ENCODE measurements at regions not wholly inside any gene's neighbourhood (a gene's known extent, or its start where the extent isn't known, plus 50 kb on each side); places are given as distances from the start of the nearest gene placed in this dataset.
"Not testable (repeated sequence)": the region's sequence is repeated elsewhere in the genome, so short reads cannot be mapped to it uniquely, and the experiment has no call there.

DNA sequence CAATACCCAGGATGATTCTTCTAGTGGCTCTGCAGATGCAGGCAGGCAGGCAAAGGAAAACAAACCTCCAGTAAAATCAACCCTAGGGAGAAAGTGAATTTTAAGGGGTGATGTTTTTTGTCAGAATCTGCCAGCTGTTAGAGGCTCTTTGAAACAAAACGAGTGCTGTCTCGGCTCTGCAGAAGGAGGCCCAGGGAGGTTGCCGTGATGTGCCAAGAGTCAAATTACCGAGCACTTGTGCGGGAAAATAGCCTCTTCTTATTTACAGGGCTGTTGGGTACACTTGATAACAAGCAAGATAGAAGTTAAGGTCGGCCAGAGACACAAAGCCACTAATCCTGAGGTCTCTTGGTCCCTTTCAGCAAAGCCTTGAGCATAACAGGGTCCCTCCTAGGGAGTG, 68.9 kb upstream of the EEF2KMT start:
- in situ Hi-C loops (cut with HindIII; ENCODE audit: low sequenced_read_pairs): no loop called here
- no peak for DNase-seq (ENCODE audit: low spot score)

DNA sequence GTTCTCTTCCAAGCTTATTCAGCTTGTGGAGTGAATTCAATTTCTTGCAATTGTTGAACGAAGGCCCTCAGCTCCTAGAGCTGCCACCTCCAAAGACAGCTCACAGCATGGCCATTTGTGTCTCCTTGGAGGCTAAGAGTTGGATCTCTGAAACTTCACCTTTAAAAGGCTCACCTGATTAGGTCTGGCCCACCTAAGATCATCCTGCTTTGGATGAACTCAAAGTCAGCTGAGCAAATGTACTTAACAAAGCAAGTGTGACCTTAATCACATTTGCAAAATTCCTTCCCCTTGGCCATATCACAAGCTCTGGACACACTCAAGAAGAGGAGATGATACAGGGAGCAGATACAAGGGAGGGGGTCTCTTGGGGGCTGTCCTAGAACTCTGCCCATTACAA, 67.8 kb upstream of the EEF2KMT start:
- in situ Hi-C loops (cut with HindIII; ENCODE audit: low sequenced_read_pairs); DNase-seq (ENCODE audit: low spot score): not testable (repeated sequence)

DNA sequence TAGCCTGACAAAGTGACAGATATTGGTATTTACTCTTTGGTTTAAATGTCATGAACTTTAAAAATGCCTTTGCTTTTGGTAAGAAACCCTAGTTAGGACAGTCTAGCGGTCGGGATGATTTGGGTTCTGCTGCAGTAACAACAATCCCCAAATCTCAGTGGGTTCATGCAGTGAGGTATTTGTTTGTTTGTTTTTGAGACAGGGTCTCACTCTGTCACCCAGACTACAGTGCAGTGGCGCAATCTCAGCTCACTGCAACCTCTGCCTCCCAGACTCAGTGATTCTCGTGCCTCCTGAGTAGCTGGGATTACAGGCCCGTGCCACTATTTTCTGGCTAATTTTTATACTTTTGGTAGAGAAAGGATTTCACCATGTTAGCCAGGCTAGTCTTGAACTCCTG, 65.2 kb upstream of the EEF2KMT start:
- DNase-seq (ENCODE audit: low spot score): not testable (repeated sequence)

DNA sequence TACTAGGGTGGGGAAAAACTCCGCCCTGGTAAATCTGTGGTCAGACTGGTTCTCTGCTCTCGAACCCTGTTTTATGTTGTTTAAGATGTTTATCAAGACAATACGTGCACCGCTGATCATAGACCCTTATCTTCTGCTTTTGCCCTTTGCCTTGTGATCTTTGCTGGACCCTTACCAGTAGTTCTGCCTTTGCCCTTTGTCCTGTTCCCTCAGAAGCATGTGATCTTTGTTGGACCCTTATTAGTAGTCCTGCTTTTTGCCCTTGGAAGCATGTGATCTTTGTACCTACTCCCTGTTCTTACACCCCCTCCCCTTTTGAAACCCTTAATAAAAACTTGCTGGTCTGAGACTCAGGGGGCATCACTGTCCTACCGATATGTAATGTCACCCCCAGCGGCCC, 64.3 kb upstream of the EEF2KMT start:
- in situ Hi-C loops (cut with HindIII; ENCODE audit: low sequenced_read_pairs); DNase-seq (ENCODE audit: low spot score): not testable (repeated sequence)

More for the DNA sequence above, 65.2 kb upstream of the EEF2KMT start:
- in situ Hi-C loops (cut with HindIII; ENCODE audit: low sequenced_read_pairs): not testable (repeated sequence)

DNA sequence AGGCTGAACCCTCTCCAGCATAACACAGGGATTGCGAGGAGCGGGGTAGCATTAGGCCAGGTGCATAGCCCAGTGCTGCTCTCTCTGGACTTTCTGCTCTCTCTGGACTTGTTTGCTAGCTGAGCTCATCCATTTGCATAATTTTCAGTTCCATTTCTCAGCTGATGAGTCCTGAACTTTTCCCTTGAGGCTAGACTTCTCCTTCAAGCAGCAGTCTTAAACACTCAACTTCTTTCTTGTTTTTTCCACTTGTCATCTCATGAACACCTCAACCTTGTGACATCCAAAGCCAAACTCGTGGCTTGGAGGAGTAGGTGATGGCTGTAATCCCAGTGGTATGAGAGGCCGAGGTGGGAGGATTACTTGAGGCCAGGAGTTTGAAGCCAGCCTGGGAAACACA, 62.4 kb upstream of the EEF2KMT start:
- DNase-seq (ENCODE audit: low spot score); in situ Hi-C loops (cut with HindIII; ENCODE audit: low sequenced_read_pairs): not testable (repeated sequence)

DNA sequence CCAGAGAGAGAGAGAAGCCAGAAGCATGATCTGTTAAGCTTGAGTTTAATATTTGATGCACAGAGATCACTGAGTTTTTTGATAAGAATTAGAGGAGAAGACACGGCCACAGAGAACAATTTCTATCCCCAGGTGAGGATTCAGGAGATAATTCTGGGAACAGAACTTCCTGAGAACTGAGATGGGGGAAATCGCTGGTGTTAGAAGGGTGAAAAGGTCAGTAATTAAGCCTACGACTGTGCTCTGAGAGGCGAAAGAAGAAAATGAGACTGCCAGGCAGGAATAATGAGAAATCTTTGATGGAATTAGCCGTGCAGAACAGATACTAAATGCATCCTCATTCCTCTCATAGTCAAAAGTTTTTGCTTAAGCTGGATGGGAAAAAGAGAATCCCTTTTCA, 61.9 kb upstream of the EEF2KMT start:
- DNase-seq (ENCODE audit: low spot score); in situ Hi-C loops (cut with HindIII; ENCODE audit: low sequenced_read_pairs): not testable (repeated sequence)

DNA sequence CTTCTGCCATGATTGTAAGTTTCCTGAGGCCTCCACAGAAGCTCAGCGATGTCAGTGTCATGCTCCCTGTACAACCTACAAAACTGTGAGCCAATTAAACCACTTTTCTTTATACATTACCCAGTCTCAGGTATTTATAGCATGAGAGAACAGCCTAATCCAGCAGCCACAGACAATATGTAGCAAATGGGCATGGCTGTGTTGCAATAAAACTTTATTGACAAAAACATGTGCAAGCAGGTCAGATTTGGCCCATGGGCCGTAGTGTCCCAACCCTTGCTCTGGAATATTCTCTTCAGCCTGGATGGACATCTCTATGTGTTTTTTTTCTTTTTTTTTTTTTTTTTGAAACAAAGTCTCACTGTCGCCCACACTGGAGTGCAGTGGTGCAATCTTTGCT, 60.9 kb upstream of the EEF2KMT start:
- in situ Hi-C loops (cut with HindIII; ENCODE audit: low sequenced_read_pairs): no loop called here
- DNase-seq (ENCODE audit: low spot score): no peak

DNA sequence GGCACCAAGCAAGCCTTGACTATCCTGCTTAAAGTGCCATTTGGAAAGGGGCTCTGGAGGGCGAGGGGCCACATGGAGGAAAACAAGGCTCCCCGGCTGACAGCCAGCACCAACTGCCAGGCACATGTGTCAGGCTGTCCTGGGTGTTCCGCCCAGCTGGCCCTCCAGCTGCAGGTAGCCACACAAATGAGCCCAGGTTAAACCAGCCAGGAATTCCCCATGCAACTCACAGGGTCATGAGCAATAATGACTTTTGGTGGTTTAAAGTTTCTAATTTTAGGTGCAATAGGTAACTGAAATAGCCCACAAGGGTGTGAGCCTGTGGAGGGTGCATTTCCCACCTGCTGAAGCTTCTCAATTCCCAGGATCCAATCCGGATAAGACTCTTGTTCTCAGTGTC, 58.9 kb upstream of the EEF2KMT start:
- in situ Hi-C loops (cut with HindIII; ENCODE audit: low sequenced_read_pairs); DNase-seq (ENCODE audit: low spot score): not testable (repeated sequence)

DNA sequence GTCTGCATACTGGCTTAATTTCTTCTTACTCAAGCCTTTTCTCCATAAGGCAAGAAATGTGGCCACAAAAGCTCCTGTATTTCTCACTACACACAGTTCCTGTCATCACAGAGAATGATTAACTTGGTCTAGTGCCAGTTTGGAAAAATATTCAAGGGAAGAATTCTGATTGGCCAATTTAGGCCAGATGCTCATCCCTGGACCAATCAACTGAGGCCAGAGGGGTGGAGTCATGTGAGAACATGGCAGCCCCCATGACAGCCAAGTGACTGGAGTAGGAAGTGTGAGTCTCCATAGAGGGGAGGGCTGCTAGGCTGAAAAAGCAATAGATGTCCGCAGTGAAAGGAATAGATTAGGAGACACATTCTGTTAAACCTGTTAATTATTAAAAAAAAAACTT, 56.4 kb upstream of the EEF2KMT start:
- in situ Hi-C loops (cut with HindIII; ENCODE audit: low sequenced_read_pairs); DNase-seq (ENCODE audit: low spot score): not testable (repeated sequence)

DNA sequence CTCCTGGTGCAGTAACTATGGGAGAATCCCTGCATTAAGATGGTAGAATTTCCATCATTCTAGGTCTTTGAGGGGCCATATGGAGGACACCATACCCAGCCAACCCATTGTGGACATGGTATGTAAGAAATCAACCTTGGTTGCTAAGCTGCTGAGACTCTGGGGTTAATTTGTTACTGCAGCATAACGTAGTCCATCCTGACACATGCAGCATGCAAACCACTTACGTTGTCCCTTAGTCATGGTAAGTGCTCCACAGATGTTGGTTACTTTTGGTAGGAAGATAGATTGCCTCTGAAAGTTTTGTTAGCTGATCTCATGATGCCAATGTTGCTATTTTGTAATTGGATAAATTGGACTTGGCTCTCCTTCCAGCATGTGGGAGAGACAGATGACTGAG, 53.8 kb upstream of the EEF2KMT start:
- in situ Hi-C loops (cut with HindIII; ENCODE audit: low sequenced_read_pairs); DNase-seq (ENCODE audit: low spot score): not testable (repeated sequence)

Measured in G401 (cell line).